LNCaP clone FGC (cell line): ENCODE measurements at regions not wholly inside any gene's neighbourhood (a gene's known extent, or its start where the extent isn't known, plus 50 kb on each side); places are given as distances from the start of the nearest gene placed in this dataset.
"Not testable (repeated sequence)": the region's sequence is repeated elsewhere in the genome, so short reads cannot be mapped to it uniquely, and the experiment has no call there.

Experiments
- DNase-seq: peaks from one replicate; pipeline ENCODE4 v3.0.0-alpha.2; 2011; ENCODE audit warnings: low read depth
- H3K4me3 ChIP-seq: 2 replicates; pipeline ENCODE4 v1.5.1; 2011; ENCODE audit warnings: mild to moderate bottlenecking, low read depth, low read length, control low read depth
- TF ChIP-seq, protein P1 (sequence below): IDR thresholded peaks from 2 replicates; pipeline ENCODE4 v1.5.1; 2012; ENCODE audit warnings: mild to moderate bottlenecking; ENCODE audit not compliant: control insufficient read depth, insufficient read depth; ENCODE audit errors: extremely low read depth

GRCh38 chr6:154931711-154932424, 63.2 kb upstream of the TIAM2 start:
- TF ChIP-seq, protein P1, sequence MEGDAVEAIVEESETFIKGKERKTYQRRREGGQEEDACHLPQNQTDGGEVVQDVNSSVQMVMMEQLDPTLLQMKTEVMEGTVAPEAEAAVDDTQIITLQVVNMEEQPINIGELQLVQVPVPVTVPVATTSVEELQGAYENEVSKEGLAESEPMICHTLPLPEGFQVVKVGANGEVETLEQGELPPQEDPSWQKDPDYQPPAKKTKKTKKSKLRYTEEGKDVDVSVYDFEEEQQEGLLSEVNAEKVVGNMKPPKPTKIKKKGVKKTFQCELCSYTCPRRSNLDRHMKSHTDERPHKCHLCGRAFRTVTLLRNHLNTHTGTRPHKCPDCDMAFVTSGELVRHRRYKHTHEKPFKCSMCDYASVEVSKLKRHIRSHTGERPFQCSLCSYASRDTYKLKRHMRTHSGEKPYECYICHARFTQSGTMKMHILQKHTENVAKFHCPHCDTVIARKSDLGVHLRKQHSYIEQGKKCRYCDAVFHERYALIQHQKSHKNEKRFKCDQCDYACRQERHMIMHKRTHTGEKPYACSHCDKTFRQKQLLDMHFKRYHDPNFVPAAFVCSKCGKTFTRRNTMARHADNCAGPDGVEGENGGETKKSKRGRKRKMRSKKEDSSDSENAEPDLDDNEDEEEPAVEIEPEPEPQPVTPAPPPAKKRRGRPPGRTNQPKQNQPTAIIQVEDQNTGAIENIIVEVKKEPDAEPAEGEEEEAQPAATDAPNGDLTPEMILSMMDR, result no peak
- no peak for DNase-seq
- H3K4me3 ChIP-seq, result no peak overlapping the region

- H3K4me3 ChIP-seq, result no peak overlapping the region
- no peak for DNase-seq
- TF ChIP-seq, protein P1, result no peak
Observed at GRCh38 chr6:154932515-154933027, 62.5 kb upstream of the TIAM2 start.

GRCh38 chr6:154933181-154933827, 61.8 kb upstream of the TIAM2 start:
- H3K4me3 ChIP-seq, result no peak overlapping the region
- TF ChIP-seq, protein P1, result no peak
- no peak for DNase-seq

- TF ChIP-seq, protein P1, result no peak
- H3K4me3 ChIP-seq, result no peak overlapping the region
- no peak for DNase-seq
Observed at GRCh38 chr6:154937306-154938220, 57.6 kb upstream of the TIAM2 start.

DNA sequence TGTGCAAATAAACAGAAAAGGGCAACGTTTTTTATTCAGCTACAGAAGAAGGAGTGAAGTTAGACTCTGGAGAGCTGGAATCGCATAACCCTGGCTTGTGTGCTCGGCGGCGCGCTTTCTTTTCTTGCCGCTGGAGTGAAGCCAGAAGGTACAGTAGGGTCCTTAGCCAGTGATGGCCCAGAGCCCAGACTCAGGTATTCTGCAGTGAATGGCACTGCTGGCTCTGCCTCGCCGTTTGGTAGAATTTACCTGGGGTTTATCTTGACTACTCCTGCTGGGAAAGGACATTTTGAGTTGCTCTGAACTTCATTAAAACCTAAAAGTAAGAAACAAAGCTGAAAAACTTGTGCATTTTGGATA, 56.9 kb upstream of the TIAM2 start:
- H3K4me3 ChIP-seq, result no peak overlapping the region
- no peak for DNase-seq
- TF ChIP-seq, protein P1, result no peak

- not testable (repeated sequence) for DNase-seq, H3K4me3 ChIP-seq
Observed at GRCh38 chr6:154938727-154939285, 56.3 kb upstream of the TIAM2 start.

GRCh38 chr6:154942770-154943169, 52.3 kb upstream of the TIAM2 start:
- DNase-seq, result no peak
- H3K4me3 ChIP-seq, result no peak overlapping the region

More at GRCh38 chr6:154942770-154943169, 52.3 kb upstream of the TIAM2 start:
- TF ChIP-seq, protein P1, result no peak
